ENCODE measurements at regions not wholly inside any gene's neighbourhood (a gene's known extent, or its start where the extent isn't known, plus 50 kb on each side); places are given as distances from the start of the nearest gene placed in this dataset.

GRCh38 chr12:58202933-58203718 is 261.8 kb downstream of the ATP23 start:
- FAIRE-seq = no peak

GRCh38 chr12:58204071-58204470 is 262.7 kb downstream of the ATP23 start:
- FAIRE-seq = no peak

GRCh38 chr12:58206876-58207275 is 265.5 kb downstream of the ATP23 start:
- FAIRE-seq = no peak

- FAIRE-seq = no peak
Observed at GRCh38 chr12:58211211-58211610, 269.8 kb downstream of the ATP23 start.

GRCh38 chr12:58217130-58217529 is 275.8 kb downstream of the ATP23 start:
- no peak for FAIRE-seq

- no peak for FAIRE-seq
Observed at GRCh38 chr12:58224536-58225105, 283.3 kb downstream of the ATP23 start.

- FAIRE-seq = no peak
Observed at GRCh38 chr12:58225203-58225877, 284.0 kb downstream of the ATP23 start.

- no peak for FAIRE-seq
Observed at GRCh38 chr12:58233886-58234285, 292.5 kb downstream of the ATP23 start.

GRCh38 chr12:58238411-58238810 is 297.0 kb downstream of the ATP23 start:
- FAIRE-seq = no peak

GRCh38 chr12:58241099-58241498 is 299.7 kb downstream of the ATP23 start:
- FAIRE-seq = no peak

- FAIRE-seq = no peak
Observed at GRCh38 chr12:58242796-58243630, 301.6 kb downstream of the ATP23 start.

GRCh38 chr12:58247633-58248032 is 306.3 kb downstream of the ATP23 start:
- no peak for FAIRE-seq

GRCh38 chr12:58248599-58248998 is 307.2 kb downstream of the ATP23 start:
- FAIRE-seq = no peak

GRCh38 chr12:58249610-58250009 is 308.2 kb downstream of the ATP23 start:
- FAIRE-seq = no peak

- FAIRE-seq = no peak
Observed at GRCh38 chr12:58250077-58250476, 308.7 kb downstream of the ATP23 start.

GRCh38 chr12:58252914-58253313 is 311.5 kb downstream of the ATP23 start:
- FAIRE-seq = no peak

- no peak for FAIRE-seq
Observed at GRCh38 chr12:58253663-58254062, 312.3 kb downstream of the ATP23 start.

GRCh38 chr12:58254463-58255100 is 313.2 kb downstream of the ATP23 start:
- no peak for FAIRE-seq

GRCh38 chr12:58262796-58263195 is 321.4 kb downstream of the ATP23 start:
- FAIRE-seq = no peak

- FAIRE-seq = no peak
Observed at GRCh38 chr12:58263816-58264215, 322.4 kb downstream of the ATP23 start.

GRCh38 chr12:58268069-58268468 is 326.7 kb downstream of the ATP23 start:
- FAIRE-seq = no peak

GRCh38 chr12:58269476-58269875 is 328.1 kb downstream of the ATP23 start:
- FAIRE-seq = no peak

Data from endometrium (tissue), 2 donors.